GM12865 (cell line): ENCODE measurements at regions not wholly inside any gene's neighbourhood (a gene's known extent, or its start where the extent isn't known, plus 50 kb on each side); places are given as distances from the start of the nearest gene placed in this dataset.

Source experiments
- DNase-seq: peaks from one replicate; pipeline ENCODE4 v3.0.0; 2010; ENCODE audit warnings: low read depth
- H3K4me3 ChIP-seq: 2 replicates; pipeline ENCODE4 v1.5.1; 2011; ENCODE audit warnings: mild to moderate bottlenecking, low read depth, low read length, control low read depth
- TF ChIP-seq, protein P1 (sequence below): IDR thresholded peaks from 2 replicates; pipeline ENCODE4 v1.5.1; 2011; ENCODE audit warnings: low read length, control low read depth, low read depth, inconsistent platforms; ENCODE audit not compliant: insufficient read depth; ENCODE audit errors: missing control alignments

DNA sequence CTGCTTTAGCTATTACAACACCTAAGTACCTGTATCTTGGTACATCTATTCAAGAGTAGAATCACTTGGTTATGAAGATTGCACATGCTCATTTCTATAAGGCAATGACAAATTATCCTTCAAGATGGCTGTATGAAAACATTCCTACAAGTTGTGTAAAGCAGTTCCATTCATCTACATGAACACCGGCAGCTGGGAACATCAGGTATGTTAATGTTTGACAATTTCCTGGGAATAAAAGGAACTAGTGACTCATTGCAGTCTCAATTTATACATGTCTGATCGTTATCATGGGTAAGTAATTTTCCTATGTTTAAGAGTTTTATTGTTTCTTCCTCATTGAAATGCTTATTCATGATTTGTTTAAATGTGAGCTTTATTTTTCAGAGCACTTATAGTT, 203.2 kb upstream of the SEMA3E start:
- TF ChIP-seq, protein P1, sequence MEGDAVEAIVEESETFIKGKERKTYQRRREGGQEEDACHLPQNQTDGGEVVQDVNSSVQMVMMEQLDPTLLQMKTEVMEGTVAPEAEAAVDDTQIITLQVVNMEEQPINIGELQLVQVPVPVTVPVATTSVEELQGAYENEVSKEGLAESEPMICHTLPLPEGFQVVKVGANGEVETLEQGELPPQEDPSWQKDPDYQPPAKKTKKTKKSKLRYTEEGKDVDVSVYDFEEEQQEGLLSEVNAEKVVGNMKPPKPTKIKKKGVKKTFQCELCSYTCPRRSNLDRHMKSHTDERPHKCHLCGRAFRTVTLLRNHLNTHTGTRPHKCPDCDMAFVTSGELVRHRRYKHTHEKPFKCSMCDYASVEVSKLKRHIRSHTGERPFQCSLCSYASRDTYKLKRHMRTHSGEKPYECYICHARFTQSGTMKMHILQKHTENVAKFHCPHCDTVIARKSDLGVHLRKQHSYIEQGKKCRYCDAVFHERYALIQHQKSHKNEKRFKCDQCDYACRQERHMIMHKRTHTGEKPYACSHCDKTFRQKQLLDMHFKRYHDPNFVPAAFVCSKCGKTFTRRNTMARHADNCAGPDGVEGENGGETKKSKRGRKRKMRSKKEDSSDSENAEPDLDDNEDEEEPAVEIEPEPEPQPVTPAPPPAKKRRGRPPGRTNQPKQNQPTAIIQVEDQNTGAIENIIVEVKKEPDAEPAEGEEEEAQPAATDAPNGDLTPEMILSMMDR, result no peak
- no peak for DNase-seq
- no peak overlapping the region for H3K4me3 ChIP-seq

DNA sequence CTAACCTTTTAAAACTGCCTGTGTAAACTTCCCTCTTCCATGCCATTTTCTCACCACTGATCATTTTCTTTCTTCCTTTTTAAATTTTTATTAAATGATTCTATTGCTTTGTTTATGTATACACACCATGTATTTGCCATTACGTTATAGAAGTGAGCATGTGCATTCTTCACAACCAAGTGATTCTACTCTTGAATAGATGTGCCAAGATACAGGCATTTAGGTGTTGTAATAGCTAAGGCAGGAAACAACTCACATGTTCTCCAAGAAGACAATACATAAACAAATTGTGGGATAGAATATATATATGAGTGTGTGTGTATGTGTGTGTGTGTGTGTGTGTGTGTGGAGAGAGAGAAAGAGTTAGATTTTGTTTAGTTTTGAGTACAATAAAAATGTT, 202.6 kb upstream of the SEMA3E start:
- H3K4me3 ChIP-seq, result no peak overlapping the region
- no peak for DNase-seq
- TF ChIP-seq, protein P1, result no peak

- no peak for DNase-seq
- TF ChIP-seq, protein P1, result no peak
Observed at GRCh38 chr7:83850941-83851340, 202.0 kb upstream of the SEMA3E start.

DNA sequence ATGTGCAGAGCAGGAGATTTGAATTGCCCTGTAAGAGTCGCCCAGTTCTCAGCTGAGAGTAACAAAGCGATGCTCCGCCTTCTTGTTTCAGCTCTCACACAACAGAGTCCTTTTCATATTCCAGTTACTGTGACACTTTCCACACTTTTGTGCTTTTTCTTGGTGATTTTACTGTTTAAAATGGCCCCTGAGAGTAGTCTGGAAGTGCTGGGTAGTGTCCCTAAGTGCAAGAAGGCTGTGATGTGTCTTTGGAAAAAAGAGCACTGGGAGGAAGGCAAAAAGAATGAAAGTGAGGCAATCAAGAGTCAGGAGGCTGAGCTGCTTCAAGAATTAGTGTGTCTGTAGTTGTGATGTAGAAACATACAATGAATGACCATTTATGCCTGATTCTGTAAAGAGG, 201.2 kb upstream of the SEMA3E start:
- TF ChIP-seq, protein P1, result no peak
- H3K4me3 ChIP-seq, result no peak overlapping the region
- no peak for DNase-seq

More at GRCh38 chr7:83850941-83851340, 202.0 kb upstream of the SEMA3E start:
- H3K4me3 ChIP-seq, result no peak overlapping the region

DNA sequence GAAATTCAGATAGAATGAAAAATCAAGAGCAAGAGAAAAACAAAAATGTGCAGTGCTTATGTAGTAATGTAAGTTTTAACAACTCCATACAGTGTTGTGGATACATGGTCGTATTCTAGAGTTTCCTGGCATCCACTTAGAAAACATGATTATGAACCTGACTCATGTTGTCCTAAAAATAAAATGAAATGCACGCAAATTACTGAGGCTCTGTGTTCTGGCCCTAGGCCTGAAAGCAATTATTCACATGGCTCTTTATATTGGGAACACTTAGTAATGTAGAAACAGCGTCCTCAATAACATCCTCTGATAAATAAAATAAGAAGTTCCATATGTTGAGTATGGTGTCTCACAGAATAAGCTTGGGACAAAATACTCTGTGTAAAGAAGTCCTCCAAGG, 200.2 kb upstream of the SEMA3E start:
- TF ChIP-seq, protein P1, result no peak
- H3K4me3 ChIP-seq, result no peak overlapping the region
- DNase-seq, result no peak

- H3K4me3 ChIP-seq, result no peak overlapping the region
- TF ChIP-seq, protein P1, result no peak
- no peak for DNase-seq
Observed at GRCh38 chr7:83842894-83843293, 194.0 kb upstream of the SEMA3E start.

- DNase-seq, result peak; percentile 41
Observed at GRCh38 chr7:83837683-83838082, 188.7 kb upstream of the SEMA3E start.

More at GRCh38 chr7:83837683-83838082, 188.7 kb upstream of the SEMA3E start:
- no peak overlapping the region for H3K4me3 ChIP-seq
- TF ChIP-seq, protein P1, result no peak
